GM12864 (cell line): ENCODE measurements at regions not wholly inside any gene's neighbourhood (a gene's known extent, or its start where the extent isn't known, plus 50 kb on each side); places are given as distances from the start of the nearest gene placed in this dataset.

Source experiments
- DNase-seq: peaks from one replicate; pipeline ENCODE4 v3.0.0-alpha.2; 2011; ENCODE audit warnings: low read depth
- H3K4me3 ChIP-seq: 2 replicates; pipeline ENCODE4 v1.5.1; 2011; ENCODE audit warnings: mild to moderate bottlenecking, low read depth, low read length, control low read depth
- CTCF ChIP-seq: IDR thresholded peaks from 2 replicates; pipeline ENCODE4 v1.5.1; 2011; ENCODE audit warnings: low read depth, mild to moderate bottlenecking, moderate library complexity, low read length, control low read depth, inconsistent platforms; ENCODE audit errors: missing control alignments

DNA sequence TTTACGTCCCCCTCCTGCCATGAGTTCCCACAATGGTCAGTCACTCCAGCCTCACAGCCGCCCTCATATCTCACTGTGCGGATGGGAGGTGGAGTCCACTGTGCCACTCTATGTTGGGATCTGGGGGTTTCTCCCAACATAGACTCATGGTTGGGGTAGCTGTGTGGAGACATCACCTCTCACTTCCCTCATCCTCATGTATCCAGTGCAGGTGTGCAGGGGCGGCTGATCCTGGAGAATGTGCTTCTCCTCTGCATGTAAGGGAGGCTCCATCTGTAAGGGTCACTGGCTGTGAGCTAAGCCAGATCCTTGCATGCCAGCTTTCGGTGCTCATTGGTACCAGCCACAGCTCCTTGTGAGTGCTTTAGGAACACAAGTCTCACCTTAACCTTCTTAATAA lies 400.8 kb downstream of the CDH26 start:
- no peak for DNase-seq
- H3K4me3 ChIP-seq: no peak overlapping the region
- TF ChIP-seq CTCF: no peak

- TF ChIP-seq CTCF: no peak
- H3K4me3 ChIP-seq: no peak overlapping the region
- DNase-seq: no peak
Observed at GRCh38 chr20:60361761-60362395, 403.7 kb downstream of the CDH26 start.

- no peak overlapping the region for H3K4me3 ChIP-seq
- DNase-seq: no peak
- no peak for TF ChIP-seq CTCF
Observed at GRCh38 chr20:60362531-60362930, 404.3 kb downstream of the CDH26 start.

DNA sequence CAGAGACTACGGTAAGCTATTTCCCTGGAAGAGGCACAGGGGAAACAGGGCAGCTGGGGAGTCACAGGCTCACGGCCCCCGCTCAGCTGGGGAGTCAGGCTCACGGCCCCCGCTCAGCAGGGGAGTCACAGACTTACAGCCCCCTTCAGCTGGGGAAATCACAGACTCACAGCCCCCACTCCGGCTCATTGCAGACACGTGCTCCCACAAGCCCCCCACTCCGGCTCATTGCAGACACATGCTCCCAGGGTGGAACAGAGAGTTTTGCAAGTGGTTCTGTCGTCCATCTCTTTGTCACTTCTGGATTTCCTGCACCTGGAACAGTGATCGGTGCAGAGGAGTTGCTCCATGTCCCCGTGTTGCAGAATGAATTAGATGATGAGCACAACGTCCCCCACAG lies 405.5 kb downstream of the CDH26 start:
- TF ChIP-seq CTCF: no peak
- DNase-seq: no peak
- H3K4me3 ChIP-seq: no peak overlapping the region

GRCh38 chr20:60365064-60365666 lies 406.9 kb downstream of the CDH26 start:
- no peak for TF ChIP-seq CTCF
- no peak for DNase-seq
- no peak overlapping the region for H3K4me3 ChIP-seq

GRCh38 chr20:60365882-60366281 lies 407.7 kb downstream of the CDH26 start:
- DNase-seq: no peak
- no peak for TF ChIP-seq CTCF
- no peak overlapping the region for H3K4me3 ChIP-seq

DNA sequence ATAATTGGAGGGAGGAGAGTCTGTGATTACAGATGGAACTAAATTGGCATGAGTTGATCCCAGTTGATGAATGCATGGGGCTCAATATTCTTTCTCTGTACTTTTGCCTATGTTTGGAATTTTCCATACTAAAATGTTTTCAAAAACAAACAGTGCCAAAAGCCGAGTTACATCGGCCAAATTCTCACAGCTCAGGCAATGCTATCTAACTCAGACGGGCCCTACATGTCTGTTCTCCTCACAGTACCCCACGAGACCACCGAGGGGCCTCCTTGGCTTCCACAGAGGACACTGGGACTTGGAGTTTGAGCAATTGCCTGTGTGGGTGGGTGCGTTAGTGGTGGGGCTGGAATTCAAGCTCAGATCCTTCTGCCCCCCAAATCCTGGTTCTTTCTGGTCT lies 413.2 kb downstream of the CDH26 start:
- H3K4me3 ChIP-seq: no peak overlapping the region
- no peak for DNase-seq
- TF ChIP-seq CTCF: no peak
